Stimulated activated memory B cell treated with anti-CD40 and anti-IgM and Interleukin-4, amounts not matched to agents 10 μg/mL and 1 μg/mL and 100 μg/mL, for 72 hours (primary cell): ENCODE measurements at regions not wholly inside any gene's neighbourhood (a gene's known extent, or its start where the extent isn't known, plus 50 kb on each side); places are given as distances from the start of the nearest gene placed in this dataset.

Experiments
- ATAC-seq: fragments of 150-1000 bp; cut with Tn5 transposase; 2 replicates; pipeline ENCODE4 v1.10.0; 2021
- H3K27ac Mint-ChIP-seq: one replicate; pipeline ENCODE4 v1.8.0; 2022; ENCODE audit warnings: mild to moderate bottlenecking, mixed read lengths
- H3K27me3 Mint-ChIP-seq: one replicate; pipeline ENCODE4 v1.8.0; 2022; ENCODE audit warnings: mixed read lengths
- H3K36me3 Mint-ChIP-seq: one replicate; pipeline ENCODE4 v1.8.0; 2022; ENCODE audit warnings: mixed read lengths
- H3K4me1 Mint-ChIP-seq: one replicate; pipeline ENCODE4 v1.8.0; 2022; ENCODE audit warnings: mixed read lengths
- H3K4me3 Mint-ChIP-seq: one replicate; pipeline ENCODE4 v1.8.0; 2022; ENCODE audit warnings: mild to moderate bottlenecking, moderate library complexity, mixed read lengths
- H3K9me3 Mint-ChIP-seq: one replicate; pipeline ENCODE4 v1.8.0; 2022; ENCODE audit warnings: mixed read lengths

GRCh38 chr10:29763396-29763795 is 128.6 kb upstream of the SVIL start:
- H3K9me3 Mint-ChIP-seq: no peaks in the 10 kb centered on the region

GRCh38 chr10:29761916-29762315 is 127.1 kb upstream of the SVIL start:
- no peak overlapping the region for H3K27ac Mint-ChIP-seq
- H3K4me3 Mint-ChIP-seq: no peak overlapping the region
- H3K9me3 Mint-ChIP-seq: no peaks in the 10 kb centered on the region
- no peaks in the 10 kb centered on the region for H3K27me3 Mint-ChIP-seq
- ATAC-seq: no peak
- no peaks in the 10 kb centered on the region for H3K4me1 Mint-ChIP-seq
- no peaks in the 10 kb centered on the region for H3K36me3 Mint-ChIP-seq

More at GRCh38 chr10:29763396-29763795, 128.6 kb upstream of the SVIL start:
- no peak for ATAC-seq
- H3K4me3 Mint-ChIP-seq: no peak overlapping the region
- no peaks in the 10 kb centered on the region for H3K27me3 Mint-ChIP-seq
- H3K27ac Mint-ChIP-seq: no peak overlapping the region
- no peaks in the 10 kb centered on the region for H3K4me1 Mint-ChIP-seq
- H3K36me3 Mint-ChIP-seq: no peaks in the 10 kb centered on the region

GRCh38 chr10:29760138-29760900 is 125.5 kb upstream of the SVIL start:
- Mint-ChIP-seq H3K27me3 (no peaks in the 10 kb centered on the region), H3K4me3 (no peak overlapping the region), H3K27ac (no peak overlapping the region), H3K4me1 (no peaks in the 10 kb centered on the region), H3K9me3 (no peaks in the 10 kb centered on the region), H3K36me3 (no peaks in the 10 kb centered on the region)
- ATAC-seq: no peak

GRCh38 chr10:29757551-29758297 is 123.0 kb upstream of the SVIL start:
- Mint-ChIP-seq H3K36me3 (no peaks in the 10 kb centered on the region), H3K4me1 (no peaks in the 10 kb centered on the region), H3K9me3 (no peaks in the 10 kb centered on the region), H3K27me3 (no peaks in the 10 kb centered on the region), H3K4me3 (no peak overlapping the region), H3K27ac (no peak overlapping the region)
- no peak for ATAC-seq

GRCh38 chr10:29756451-29756850 is 121.7 kb upstream of the SVIL start:
- Mint-ChIP-seq H3K27me3 (no peaks in the 10 kb centered on the region), H3K4me1 (no peaks in the 10 kb centered on the region), H3K36me3 (no peaks in the 10 kb centered on the region), H3K27ac (no peak overlapping the region), H3K4me3 (no peak overlapping the region), H3K9me3 (no peaks in the 10 kb centered on the region)
- no peak for ATAC-seq

GRCh38 chr10:29753283-29753682 is 118.5 kb upstream of the SVIL start:
- no peak for ATAC-seq
- no peaks in the 10 kb centered on the region for H3K4me1 Mint-ChIP-seq
- H3K27me3 Mint-ChIP-seq: no peaks in the 10 kb centered on the region
- no peak overlapping the region for H3K27ac Mint-ChIP-seq
- no peaks in the 10 kb centered on the region for H3K36me3 Mint-ChIP-seq
- no peak overlapping the region for H3K4me3 Mint-ChIP-seq
- no peaks in the 10 kb centered on the region for H3K9me3 Mint-ChIP-seq

GRCh38 chr10:29751684-29752083 is 116.9 kb upstream of the SVIL start:
- H3K27ac Mint-ChIP-seq: no peak overlapping the region
- no peaks in the 10 kb centered on the region for H3K27me3 Mint-ChIP-seq
- no peak overlapping the region for H3K4me3 Mint-ChIP-seq
- H3K4me1 Mint-ChIP-seq: no peaks in the 10 kb centered on the region
- ATAC-seq: no peak
- peaks cover 3% of the 10 kb centered on the region for H3K9me3 Mint-ChIP-seq
- H3K36me3 Mint-ChIP-seq: no peaks in the 10 kb centered on the region

- Mint-ChIP-seq H3K36me3 (no peaks in the 10 kb centered on the region), H3K27ac (no peak overlapping the region), H3K4me1 (no peaks in the 10 kb centered on the region), H3K4me3 (no peak overlapping the region), H3K27me3 (no peaks in the 10 kb centered on the region), H3K9me3 (peaks cover 3% of the 10 kb centered on the region)
- no peak for ATAC-seq
These were observed 116.5 kb upstream of the SVIL start for GRCh38 chr10:29751240-29751639.

- Mint-ChIP-seq H3K27me3 (no peaks in the 10 kb centered on the region), H3K27ac (no peak overlapping the region), H3K4me3 (no peak overlapping the region), H3K36me3 (no peaks in the 10 kb centered on the region), H3K4me1 (no peaks in the 10 kb centered on the region), H3K9me3 (peaks cover 3% of the 10 kb centered on the region)
- no peak for ATAC-seq
These were observed 114.4 kb upstream of the SVIL start for GRCh38 chr10:29749150-29749549.

GRCh38 chr10:29748109-29748650 is 113.4 kb upstream of the SVIL start:
- ATAC-seq: no peak
- Mint-ChIP-seq H3K36me3 (no peaks in the 10 kb centered on the region), H3K27me3 (no peaks in the 10 kb centered on the region), H3K27ac (no peak overlapping the region), H3K4me3 (no peak overlapping the region), H3K9me3 (peaks cover 3% of the 10 kb centered on the region), H3K4me1 (no peaks in the 10 kb centered on the region)

GRCh38 chr10:29746080-29746797 is 111.5 kb upstream of the SVIL start:
- Mint-ChIP-seq H3K27me3 (no peaks in the 10 kb centered on the region), H3K9me3 (peaks cover 3% of the 10 kb centered on the region), H3K27ac (no peak overlapping the region), H3K4me3 (no peak overlapping the region), H3K4me1 (no peaks in the 10 kb centered on the region), H3K36me3 (no peaks in the 10 kb centered on the region)
- no peak for ATAC-seq

- Mint-ChIP-seq H3K27ac (no peak overlapping the region), H3K36me3 (no peaks in the 10 kb centered on the region), H3K27me3 (peaks cover 15% of the 10 kb centered on the region), H3K9me3 (no peaks in the 10 kb centered on the region), H3K4me3 (no peak overlapping the region), H3K4me1 (no peaks in the 10 kb centered on the region)
- no peak for ATAC-seq
These were observed 106.3 kb upstream of the SVIL start for GRCh38 chr10:29740981-29741545.

- no peaks in the 10 kb centered on the region for H3K9me3 Mint-ChIP-seq
- no peaks in the 10 kb centered on the region for H3K4me1 Mint-ChIP-seq
- H3K36me3 Mint-ChIP-seq: no peaks in the 10 kb centered on the region
- peaks cover 27% of the 10 kb centered on the region for H3K27me3 Mint-ChIP-seq
- H3K4me3 Mint-ChIP-seq: no peak overlapping the region
- no peak overlapping the region for H3K27ac Mint-ChIP-seq
- ATAC-seq: no peak
These were observed 103.6 kb upstream of the SVIL start for GRCh38 chr10:29738341-29738740.

GRCh38 chr10:29737074-29737593 is 102.4 kb upstream of the SVIL start:
- H3K27ac Mint-ChIP-seq: no peak overlapping the region

More at GRCh38 chr10:29737074-29737593, 102.4 kb upstream of the SVIL start:
- no peaks in the 10 kb centered on the region for H3K9me3 Mint-ChIP-seq
- no peak overlapping the region for H3K4me3 Mint-ChIP-seq
- H3K36me3 Mint-ChIP-seq: no peaks in the 10 kb centered on the region
- no peak for ATAC-seq
- H3K27me3 Mint-ChIP-seq: peaks cover 27% of the 10 kb centered on the region
- H3K4me1 Mint-ChIP-seq: no peaks in the 10 kb centered on the region
